Heart left ventricle (tissue), 16 donors: ENCODE measurements at regions not wholly inside any gene's neighbourhood (a gene's known extent, or its start where the extent isn't known, plus 50 kb on each side); places are given as distances from the start of the nearest gene placed in this dataset.

Source experiments
- ATAC-seq, 4 donors: fragments of 200-7000 bp; cut with Tn5 transposase; one replicate each; pipeline ENCODE4 v1.9.1; 2020 to 2022; ENCODE audit warnings: moderate library complexity in 4 of 4, mild to moderate bottlenecking in 3 of 4, moderate number of reproducible peaks in 1 of 4
- DNase-seq, 5 donors: peaks; one replicate each; pipeline ENCODE4 v3.0.0-alpha.2; 2020
- H3K27ac ChIP-seq, 12 donors: fragments of 200-600 bp; sonication (generic) in 4 of 12; one replicate each; pipeline versions ENCODE4 v1.5.0 to v1.8.0; 2016 to 2022; ENCODE audit warnings: mild to moderate bottlenecking in 2 of 12
- H3K27me3 ChIP-seq, 9 donors: fragments of 200-600 bp; sonication (generic) in 2 of 9; one replicate each; pipeline versions ENCODE4 v1.5.1 to v1.8.0; 2016 to 2022; ENCODE audit warnings: mild to moderate bottlenecking in 3 of 9
- H3K36me3 ChIP-seq, 9 donors: fragments of 200-600 bp; sonication (generic) in 2 of 9; one replicate each; pipeline versions ENCODE4 v1.5.0 to v1.8.0; 2018 to 2022; ENCODE audit warnings: mild to moderate bottlenecking in 2 of 9
- H3K4me1 ChIP-seq, 12 donors: fragments of 200-600 bp; sonication (generic) in 4 of 12; one replicate each; pipeline versions ENCODE4 v1.5.0 to v1.8.0; 2016 to 2022; ENCODE audit warnings: mild to moderate bottlenecking in 3 of 12
- H3K4me3 ChIP-seq, 12 donors: fragments of 200-600 bp; sonication (generic) in 4 of 12; one replicate each; pipeline versions ENCODE4 v1.5.0 to v1.8.0; 2017 to 2022; ENCODE audit warnings: mild to moderate bottlenecking in 9 of 12, moderate library complexity in 4 of 12
- H3K9me3 ChIP-seq, 12 donors: fragments of 200-600 bp; sonication (generic) in 4 of 12; one replicate each; pipeline versions ENCODE4 v1.5.0 to v1.8.0; 2016 to 2022; ENCODE audit warnings: mild to moderate bottlenecking in 1 of 12
- CTCF ChIP-seq, 12 donors: fragments of 200-600 bp; sonication (generic) in 4 of 12; IDR thresholded peaks; one replicate each; pipeline versions ENCODE4 v1.5.0 to v1.8.0; 2018 to 2022; ENCODE audit warnings: antibody characterized with exemption in 12 of 12, mild to moderate bottlenecking in 5 of 12
- POLR2A ChIP-seq, 2 donors: fragments of 450-650 bp; IDR thresholded peaks; one replicate each; pipeline ENCODE4 v1.6.1; 2017; ENCODE audit warnings: antibody characterized with exemption in 2 of 2, mild to moderate bottlenecking in 2 of 2, moderate library complexity in 2 of 2
- WGBS, 4 donors: extraction: QIAGEN DNeasy Blood & Tissue Kit in 2 of 4; methylation state at CpG; one replicate each; pipeline versions ENCODE4 v1.1.5 to v1.1.7; 2013 to 2018; 5-methylcytosine and 5-hydroxymethylcytosine counted together
- intact Hi-C, 10 donors: fragments of 100-400 bp; cut with DNase I; formaldehyde crosslinking; loops; one replicate each; pipeline versions ENCODE4 v1.11.1 to v1.14.2; 2022
- donor health status: ischemic (EF 13 %, LVEDD 7.1; RV severe dilation, severe dysfunction).
- donor health status: healthy with polysubstance abuse.
- donor health status: DM: no; HTN: yes; CAD: no.
- donor health status: DM: no; HTN: no; CAD: no.
- donor health status: ischemic (EF 25% LVEDD 6.9; RV normal size, moderate dysfunction).
- donor health status: ischemic (EF 25% LVEDD 5.7; RV mildly dilated, moderate dysfunction).
- donor health status: healthy.
- donor health status: DM: yes; HTN: yes; CAD: no.
- donor health status: ischemic (EF 35%, LVEDD 5.7; RV mildly dilated, moderate dysfunction).
- donor health status: nonischemic (EF 11% LVEDD 7.7; RV severe dilation, severe dysfunction).
- donor health status: DM: yes; HTN: yes; CAD: no.
- donor health status: PGD.
- donor health status: ischemic (EF 29% LVEDD 5.4; RV normal size, mild dysfunction).
- donor health status: nonischemic (EF 23%, LVEDD 6.1; RV moderate dilation, normal function).

DNA sequence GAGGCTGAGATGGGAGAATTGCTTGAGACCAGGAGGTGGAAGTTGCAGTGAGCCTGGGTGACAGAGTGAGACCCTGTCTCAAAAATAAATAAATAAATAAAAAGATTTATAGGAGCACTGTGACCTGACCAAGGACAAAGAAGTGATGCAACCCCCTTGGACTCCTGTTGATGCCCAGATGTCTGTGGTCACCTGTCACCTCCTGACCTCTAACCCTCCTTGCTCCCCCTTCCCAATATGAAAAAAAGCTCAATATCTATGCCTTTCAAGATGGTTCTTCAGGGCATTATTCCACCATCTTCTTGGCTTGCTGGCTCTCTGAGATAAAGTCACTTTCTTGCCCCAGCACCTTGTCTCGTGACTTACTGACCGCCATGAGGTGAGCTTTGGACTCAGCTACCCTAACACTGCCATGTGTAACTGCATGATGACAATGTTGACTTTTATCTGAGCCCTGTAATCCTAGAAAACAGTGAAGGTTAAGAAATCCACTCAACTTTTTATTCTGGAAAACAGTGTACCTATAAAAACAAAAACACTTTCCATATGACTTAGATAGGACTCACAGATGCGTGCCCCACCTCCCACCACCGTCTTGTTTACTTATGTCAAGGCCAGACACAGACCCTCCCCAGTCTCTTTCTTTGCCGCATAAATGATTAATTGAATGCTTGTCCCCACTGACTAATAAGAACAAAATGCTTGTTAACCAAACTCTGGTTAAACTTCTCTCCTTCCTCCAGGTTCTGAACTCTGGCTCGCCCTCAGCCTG, 360.5 kb downstream of the BUD13 start:
- no peaks in the 10 kb centered on the region for H3K9me3 ChIP-seq
- no peak overlapping the region for H3K4me3 ChIP-seq
- WGBS, 4 donors: 75 to 84% (median 80%) methylated on average over 6 of the region's 6 CpGs
- DNase-seq: no peak
- intact Hi-C loops: no loop called here
- H3K27me3 ChIP-seq: no peaks in the 10 kb centered on the region
- no peaks in the 10 kb centered on the region for H3K36me3 ChIP-seq
- ATAC-seq: no peak
- TF ChIP-seq CTCF (IDR thresholded peaks at IDR 0.05) (no peak), POLR2A (IDR thresholded peaks at IDR 0.05) (no peak)
- H3K4me1 ChIP-seq: no peaks in the 10 kb centered on the region
- peak overlapping the region in 1 of 12 donors; percentile 11 for H3K27ac ChIP-seq

DNA sequence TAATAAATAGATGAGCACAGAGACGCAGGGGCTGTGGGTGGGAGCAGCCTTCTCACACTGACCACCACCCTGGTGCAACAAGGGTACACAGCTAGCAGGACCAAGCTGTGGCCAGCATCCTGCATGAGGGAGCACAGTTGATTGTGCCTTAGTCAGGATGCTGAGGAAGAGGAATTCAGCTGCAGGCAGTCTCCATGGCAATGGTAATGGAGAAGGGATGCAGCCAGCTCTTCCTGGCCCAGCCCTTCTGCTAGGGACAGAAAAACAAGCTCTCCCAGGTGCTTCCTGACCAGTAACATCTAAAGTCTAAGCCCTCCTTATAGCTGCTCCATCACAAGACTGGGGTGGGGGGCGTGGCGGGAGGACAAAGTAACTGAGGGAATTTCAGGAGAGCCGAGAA, 363.5 kb downstream of the BUD13 start:
- no peak for DNase-seq
- no peak overlapping the region for H3K27ac ChIP-seq
- no peaks in the 10 kb centered on the region for H3K27me3 ChIP-seq
- H3K4me3 ChIP-seq: no peak overlapping the region
- no peak for ATAC-seq
- H3K9me3 ChIP-seq: no peaks in the 10 kb centered on the region
- intact Hi-C loops: no loop called here
- TF ChIP-seq POLR2A (IDR thresholded peaks at IDR 0.05): no peak
- TF ChIP-seq CTCF (IDR thresholded peaks at IDR 0.05): no peak
- H3K4me1 ChIP-seq: no peaks in the 10 kb centered on the region
- no peaks in the 10 kb centered on the region for H3K36me3 ChIP-seq
- WGBS, 4 donors: 66 to 89% (median 79%) methylated on average over 4 of the region's 4 CpGs

DNA sequence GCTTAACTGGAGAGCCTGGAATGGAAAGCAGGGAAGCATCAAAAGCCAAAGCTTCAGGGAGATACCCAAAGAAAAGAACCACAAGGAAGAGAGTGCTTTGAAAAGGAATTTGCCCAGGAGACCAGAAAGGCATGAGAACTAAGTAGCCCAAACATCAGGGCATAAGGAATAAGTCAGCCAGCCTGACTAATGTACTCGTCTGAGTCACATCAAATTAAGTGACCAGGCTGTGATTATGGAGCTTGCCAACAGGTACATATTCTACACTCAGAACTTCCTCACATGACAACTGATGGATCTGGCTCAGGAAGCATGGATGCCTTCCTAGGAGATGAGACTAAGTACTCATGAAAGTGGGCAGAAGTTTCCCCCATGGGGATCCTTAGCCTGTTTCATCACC, 366.7 kb downstream of the BUD13 start:
- H3K9me3 ChIP-seq: no peaks in the 10 kb centered on the region
- H3K27ac ChIP-seq: no peak overlapping the region
- no peak for TF ChIP-seq POLR2A (IDR thresholded peaks at IDR 0.05)
- no peak for TF ChIP-seq CTCF (IDR thresholded peaks at IDR 0.05)
- ATAC-seq (no peak), DNase-seq (no peak)
- no peaks in the 10 kb centered on the region for H3K36me3 ChIP-seq
- no peak overlapping the region for H3K4me3 ChIP-seq
- peaks cover 0 to 4% (median 0%) of the 10 kb centered on the region in 9 donors for H3K27me3 ChIP-seq
- H3K4me1 ChIP-seq: no peaks in the 10 kb centered on the region
- intact Hi-C loops: no loop called here
- whole genome bisulfite sequencing, 4 donors: 53 to 84% (median 64%) methylated on average over 1 of the region's 1 CpG

GRCh38 chr11:116404462-116404798, 368.4 kb downstream of the BUD13 start:
- no peak for TF ChIP-seq POLR2A (IDR thresholded peaks at IDR 0.05)
- H3K27ac ChIP-seq: no peak overlapping the region
- H3K36me3 ChIP-seq: no peaks in the 10 kb centered on the region
- WGBS, 4 donors: 66 to 84% (median 77%) methylated on average over 3 of the region's 3 CpGs
- ATAC-seq (no peak), DNase-seq (no peak)
- H3K27me3 ChIP-seq: peaks cover 0 to 4% (median 0%) of the 10 kb centered on the region in 9 donors
- no peak overlapping the region for H3K4me3 ChIP-seq
- H3K9me3 ChIP-seq: no peaks in the 10 kb centered on the region
- intact Hi-C loops: no loop called here
- no peaks in the 10 kb centered on the region for H3K4me1 ChIP-seq
